GM19468 (cell line): ENCODE measurements at regions not wholly inside any gene's neighbourhood (a gene's known extent, or its start where the extent isn't known, plus 50 kb on each side); places are given as distances from the start of the nearest gene placed in this dataset.
"Not testable (repeated sequence)": the region's sequence is repeated elsewhere in the genome, so short reads cannot be mapped to it uniquely, and the experiment has no call there.

Source experiments
- ATAC-seq: cut with Tn5 transposase; IDR thresholded peaks from one replicate; pipeline ENCODE4 v1.9.1; 2021; ENCODE audit warnings: mild to moderate bottlenecking, moderate library complexity, moderate number of reproducible peaks; ENCODE audit not compliant: unreplicated experiment; ENCODE audit errors: extremely low read depth

- ATAC-seq = no peak
Measured at GRCh38 chr2:234706086-234706485, 209.2 kb upstream of the ARL4C start.

- ATAC-seq = no peak
Measured at GRCh38 chr2:234705108-234705507, 208.2 kb upstream of the ARL4C start.

- no peak for ATAC-seq
Measured at GRCh38 chr2:234703258-234703657, 206.4 kb upstream of the ARL4C start.

- ATAC-seq = no peak
Measured at GRCh38 chr2:234702731-234703225, 205.9 kb upstream of the ARL4C start.

- ATAC-seq = no peak
Measured at GRCh38 chr2:234701841-234702240, 205.0 kb upstream of the ARL4C start.

GRCh38 chr2:234701421-234701820 lies 204.5 kb upstream of the ARL4C start:
- no peak for ATAC-seq

GRCh38 chr2:234699456-234699855 lies 202.6 kb upstream of the ARL4C start:
- no peak for ATAC-seq

GRCh38 chr2:234697300-234697876 lies 200.5 kb upstream of the ARL4C start:
- ATAC-seq = not testable (repeated sequence)

- no peak for ATAC-seq
Measured at GRCh38 chr2:234695981-234696380, 199.1 kb upstream of the ARL4C start.

- ATAC-seq = no peak
Measured at GRCh38 chr2:234694244-234695013, 197.5 kb upstream of the ARL4C start.

GRCh38 chr2:234693681-234694190 lies 196.9 kb upstream of the ARL4C start:
- not testable (repeated sequence) for ATAC-seq

- not testable (repeated sequence) for ATAC-seq
Measured at GRCh38 chr2:234693191-234693590, 196.3 kb upstream of the ARL4C start.

- no peak for ATAC-seq
Measured at GRCh38 chr2:234691968-234692955, 195.4 kb upstream of the ARL4C start.

GRCh38 chr2:234691214-234691575 lies 194.3 kb upstream of the ARL4C start:
- ATAC-seq = no peak

GRCh38 chr2:234690569-234691213 lies 193.8 kb upstream of the ARL4C start:
- ATAC-seq = no peak

- ATAC-seq = no peak
Measured at GRCh38 chr2:234689911-234690379, 193.1 kb upstream of the ARL4C start.

- no peak for ATAC-seq
Measured at GRCh38 chr2:234687718-234688475, 191.0 kb upstream of the ARL4C start.

GRCh38 chr2:234686088-234686890 lies 189.4 kb upstream of the ARL4C start:
- no peak for ATAC-seq
